ENCODE measurements at regions not wholly inside any gene's neighbourhood (a gene's known extent, or its start where the extent isn't known, plus 50 kb on each side); places are given as distances from the start of the nearest gene placed in this dataset.

GRCh38 chr2:20930928-20931327, 108.0 kb upstream of the LDAH start:
- TF ChIP-seq CTCF (IDR thresholded peaks at IDR 0.05) (no peak), POLR2A (IDR thresholded peaks at IDR 0.05) (no peak)

Measured in gastroesophageal sphincter (tissue), 3 donors.